GM12875 (cell line): ENCODE measurements at regions not wholly inside any gene's neighbourhood (a gene's known extent, or its start where the extent isn't known, plus 50 kb on each side); places are given as distances from the start of the nearest gene placed in this dataset.

Source experiments
- H3K4me3 ChIP-seq: one replicate; pipeline ENCODE4 v1.5.1; 2011; ENCODE audit warnings: low read depth, low read length, control low read depth
- CTCF ChIP-seq: IDR thresholded peaks from 2 replicates; pipeline ENCODE4 v1.5.1; 2011; ENCODE audit warnings: low read depth, mild to moderate bottlenecking, control low read depth, inconsistent platforms, low read length, moderate library complexity, borderline replicate concordance; ENCODE audit not compliant: insufficient read depth

GRCh38 chr2:7841751-7842150 lies 840.1 kb upstream of the ID2 start:
- H3K4me3 ChIP-seq = no peak overlapping the region
- no peak for TF ChIP-seq CTCF

GRCh38 chr2:7844414-7844965 lies 837.4 kb upstream of the ID2 start:
- no peak for TF ChIP-seq CTCF
- H3K4me3 ChIP-seq = no peak overlapping the region

GRCh38 chr2:7845332-7845731 lies 836.5 kb upstream of the ID2 start:
- H3K4me3 ChIP-seq = no peak overlapping the region
- TF ChIP-seq CTCF = no peak

- no peak for TF ChIP-seq CTCF
- no peak overlapping the region for H3K4me3 ChIP-seq
Observed at GRCh38 chr2:7846607-7847006, 835.2 kb upstream of the ID2 start.

- no peak overlapping the region for H3K4me3 ChIP-seq
- no peak for TF ChIP-seq CTCF
Observed at GRCh38 chr2:7847321-7847720, 834.5 kb upstream of the ID2 start.

- no peak for TF ChIP-seq CTCF
Observed at GRCh38 chr2:7849027-7849426, 832.8 kb upstream of the ID2 start.

GRCh38 chr2:7849531-7849930 lies 832.3 kb upstream of the ID2 start:
- TF ChIP-seq CTCF = no peak
- H3K4me3 ChIP-seq = no peak overlapping the region

More at GRCh38 chr2:7849027-7849426, 832.8 kb upstream of the ID2 start:
- no peak overlapping the region for H3K4me3 ChIP-seq
